B cell (primary cell): ENCODE measurements at regions not wholly inside any gene's neighbourhood (a gene's known extent, or its start where the extent isn't known, plus 50 kb on each side); places are given as distances from the start of the nearest gene placed in this dataset.

Source experiments
- ATAC-seq: fragments of 200-7000 bp; cut with Tn5 transposase; one replicate; pipeline ENCODE4 v1.10.0; 2021; ENCODE audit warnings: low read depth, mild to moderate bottlenecking, moderate number of reproducible peaks, moderate library complexity
- CTCF ChIA-PET: fragments of 350-600 bp; sonication (Branson Sonifier 250); formaldehyde crosslinking; loops from one replicate; lab custom pipeline; 2021; ENCODE audit warnings: antibody characterized with exemption, inconsistent platforms; lab: Charles Lee
- POLR2A ChIA-PET: fragments of 350-600 bp; sonication (Branson Sonifier 250); formaldehyde crosslinking; loops from one replicate; lab custom pipeline; 2021; ENCODE audit warnings: antibody characterized with exemption; lab: Charles Lee
- DNase-seq: peaks from one replicate; pipeline ENCODE4 v3.0.0; 2013
- H2AFZ ChIP-seq: 2 replicates; pipeline ENCODE4 v1.6.1; 2012; ENCODE audit warnings: mild to moderate bottlenecking, low read depth, low read length; ENCODE audit not compliant: insufficient read depth, poor library complexity, severe bottlenecking
- H3K27ac ChIP-seq, 2 donors: 1 replicate in 1 of 2; 2 replicates in 1 of 2; pipeline ENCODE4 v1.5.1; 2012 to 2013; ENCODE audit warnings: low read length in 2 of 2, mild to moderate bottlenecking in 2 of 2, moderate library complexity in 1 of 2
- H3K27me3 ChIP-seq, 4 experiments: fragments of 200-600 bp in 1 of 4; sonication (generic) in 1 of 4; replicated peaks in 1 of 4; 1 replicate in 2 of 4; 2 replicates in 2 of 4; pipeline versions ENCODE4 v1.6.1 to v1.7.0; 2013 to 2016; ENCODE audit warnings: low read length in 3 of 4, mild to moderate bottlenecking in 2 of 4, mixed read lengths in 1 of 4, moderate library complexity in 1 of 4; ENCODE audit not compliant: insufficient read depth in 4 of 4, control insufficient read depth in 3 of 4; ENCODE audit errors: control extremely low read depth in 1 of 4
- H3K36me3 ChIP-seq, 2 experiments: replicated peaks in 1 of 2; 1 replicate in 1 of 2; 2 replicates in 1 of 2; pipeline versions ENCODE4 v1.6.1 to v1.7.1; 2013; ENCODE audit warnings: low read length in 1 of 2; ENCODE audit not compliant: insufficient read depth in 2 of 2, control insufficient read depth in 1 of 2; ENCODE audit errors: control extremely low read depth in 1 of 2, extremely low read depth in 1 of 2
- H3K4me1 ChIP-seq, 2 donors: fragments of 200-600 bp in 1 of 2; sonication (generic) in 1 of 2; 1 replicate in 1 of 2; 2 replicates in 1 of 2; pipeline versions ENCODE4 v1.5.1 to v1.6.1; 2013 to 2017; ENCODE audit warnings: low read length in 2 of 2; ENCODE audit not compliant: control insufficient read depth in 2 of 2, insufficient read depth in 2 of 2
- H3K4me2 ChIP-seq: replicated peaks from 2 replicates; pipeline ENCODE3; 2012; ENCODE audit warnings: mild to moderate bottlenecking, low read depth, low read length; ENCODE audit not compliant: poor library complexity, severe bottlenecking
- H3K4me3 ChIP-seq, 5 experiments: fragments of 200-600 bp in 1 of 5; sonication (generic) in 1 of 5; 1 replicate in 3 of 5; 2 replicates in 2 of 5; pipeline versions ENCODE4 v1.5.1 to v1.7.0; 2011 to 2016; ENCODE audit warnings: low read length in 4 of 5, mild to moderate bottlenecking in 4 of 5, low read depth in 2 of 5, control low read depth in 1 of 5, moderate library complexity in 1 of 5; ENCODE audit not compliant: insufficient read depth in 1 of 5; ENCODE audit errors: control extremely low read depth in 1 of 5, extremely low read depth in 1 of 5
- H3K79me2 ChIP-seq: fragments of 200-600 bp; sonication (generic); one replicate; pipeline ENCODE4 v1.6.0; 2016; ENCODE audit warnings: low read length; ENCODE audit not compliant: control insufficient read depth, insufficient read depth
- H3K9ac ChIP-seq: fragments of 200-600 bp; sonication (generic); 2 replicates; pipeline ENCODE4 v1.6.1; 2017; ENCODE audit warnings: mild to moderate bottlenecking, low read length, moderate library complexity
- H3K9me3 ChIP-seq, 3 donors: one replicate each; pipeline versions ENCODE4 v1.6.1 to v1.7.1; 2013; ENCODE audit warnings: low read length in 2 of 3; ENCODE audit not compliant: control insufficient read depth in 2 of 3, insufficient read depth in 1 of 3; ENCODE audit errors: control extremely low read depth in 1 of 3
- H4K20me1 ChIP-seq: 2 replicates; pipeline ENCODE4 v1.6.0; 2012; ENCODE audit warnings: mild to moderate bottlenecking, low read length; ENCODE audit not compliant: insufficient read depth, control insufficient read depth, poor library complexity, severe bottlenecking
- H3K27ac Mint-ChIP-seq: one replicate; pipeline ENCODE4 v1.8.0; 2021; ENCODE audit warnings: mixed read lengths
- H3K27me3 Mint-ChIP-seq: one replicate; pipeline ENCODE4 v1.8.0; 2021; ENCODE audit warnings: mixed read lengths
- H3K4me1 Mint-ChIP-seq: one replicate; pipeline ENCODE4 v1.8.0; 2021; ENCODE audit warnings: mixed read lengths
- H3K4me3 Mint-ChIP-seq: one replicate; pipeline ENCODE4 v1.8.0; 2021; ENCODE audit warnings: mixed read lengths
- H3K9me3 Mint-ChIP-seq: one replicate; pipeline ENCODE4 v1.8.0; 2022; ENCODE audit warnings: mixed read lengths; ENCODE audit not compliant: insufficient read depth
- CTCF ChIP-seq: fragments of 200-600 bp; IDR thresholded peaks from one replicate; pipeline ENCODE4 v1.8.0; 2022; ENCODE audit warnings: antibody characterized with exemption, mild to moderate bottlenecking
- EZH2 ChIP-seq: IDR thresholded peaks from 2 replicates; pipeline ENCODE4 v1.6.1; 2012; ENCODE audit warnings: borderline replicate concordance, low read depth, mild to moderate bottlenecking, moderate library complexity, low read length; ENCODE audit not compliant: insufficient read depth, poor library complexity, severe bottlenecking
- WGBS: methylation state at CpG from one replicate; pipeline ENCODE4 v1.1.5; 2013; ENCODE audit warnings: missing lambda C conversion rate; ENCODE audit not compliant: insufficient coverage; 5-methylcytosine and 5-hydroxymethylcytosine counted together
- intact Hi-C: fragments of 100-400 bp; cut with micrococcal nuclease; formaldehyde crosslinking; loops from one replicate; pipeline ENCODE4 v1.10.0; 2022

DNA sequence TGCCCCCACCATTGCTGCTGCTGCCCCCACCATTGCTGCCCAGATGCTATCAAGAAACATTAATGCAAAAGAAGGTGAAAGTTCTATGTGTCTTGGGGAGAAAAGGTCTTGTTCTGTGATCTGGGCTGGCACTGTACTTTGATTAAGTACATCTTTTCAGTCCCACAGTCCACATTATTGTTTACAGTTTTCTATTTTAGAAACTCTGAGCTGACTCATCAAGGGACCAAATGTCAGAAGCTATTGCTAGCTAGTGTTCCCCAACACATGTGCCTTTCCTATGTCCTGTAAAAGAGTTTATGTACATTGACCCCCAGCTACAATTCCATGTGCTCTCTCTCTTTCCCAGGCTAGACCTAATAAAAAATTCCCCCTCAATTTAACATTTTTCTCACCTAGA, 264.7 kb upstream of the NECTIN3 start:
- Histone ChIP-seq H3K79me2 (no peaks in the 10 kb centered on the region), H3K27ac (no peak overlapping the region), H2AFZ (no peak overlapping the region), H3K9ac (no peak overlapping the region), H3K9me3 (no peaks in the 10 kb centered on the region), H3K36me3 (no peaks in the 10 kb centered on the region), H3K27me3 (no peaks in the 10 kb centered on the region), H3K4me1 (no peaks in the 10 kb centered on the region), H3K4me3 (no peak overlapping the region), H4K20me1 (no peaks in the 10 kb centered on the region), H3K4me2 (no peak overlapping the region)
- Mint-ChIP-seq H3K27me3 (no peaks in the 10 kb centered on the region), H3K27ac (no peak overlapping the region), H3K9me3 (no peaks in the 10 kb centered on the region), H3K4me1 (no peaks in the 10 kb centered on the region), H3K4me3 (no peak overlapping the region)
- intact Hi-C loops: no loop called here
- POLR2A ChIA-PET: no interaction called here
- DNase-seq (no peak), ATAC-seq (no peak)
- CTCF ChIA-PET: no interaction called here
- no peak for TF ChIP-seq CTCF
- no peak for TF ChIP-seq EZH2

DNA sequence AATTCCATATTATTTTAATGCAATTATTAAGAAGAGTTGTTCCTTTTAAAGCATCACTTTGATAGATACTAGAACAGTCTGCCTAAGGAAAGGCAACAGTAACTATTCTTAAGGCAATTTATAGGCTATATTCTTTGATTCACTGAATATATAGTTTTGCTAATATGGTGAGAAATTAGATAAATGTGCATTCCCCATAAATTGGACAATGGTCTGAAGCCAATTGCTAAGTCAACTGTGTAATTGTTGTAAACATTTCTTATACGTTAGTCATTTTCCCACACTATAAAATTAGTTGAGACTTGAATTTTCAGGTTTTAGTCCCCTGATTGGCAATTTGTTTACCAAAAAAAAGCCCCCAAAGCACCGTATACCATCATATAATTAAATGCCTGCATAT, 263.0 kb upstream of the NECTIN3 start:
- H4K20me1 ChIP-seq: no peaks in the 10 kb centered on the region
- no peaks in the 10 kb centered on the region for H3K9me3 ChIP-seq
- no peaks in the 10 kb centered on the region for H3K4me1 ChIP-seq
- no peak overlapping the region for H3K9ac ChIP-seq
- no CpG with 5 or more reads among the region's 2 CpGs for WGBS
- no peaks in the 10 kb centered on the region for H3K79me2 ChIP-seq
- H3K27ac ChIP-seq: no peak overlapping the region
- H3K36me3 ChIP-seq: no peaks in the 10 kb centered on the region
- peaks cover 6% of the 10 kb centered on the region for H3K27me3 Mint-ChIP-seq
- H3K4me1 Mint-ChIP-seq: no peaks in the 10 kb centered on the region
- POLR2A ChIA-PET: no interaction called here
- H3K4me3 ChIP-seq: no peak overlapping the region
- no peak overlapping the region for H2AFZ ChIP-seq
- CTCF ChIA-PET: no interaction called here
- ATAC-seq: no peak
- no peak for TF ChIP-seq CTCF
- no peak for TF ChIP-seq EZH2
- no peaks in the 10 kb centered on the region for H3K9me3 Mint-ChIP-seq
- H3K27me3 ChIP-seq: no peaks in the 10 kb centered on the region
- no peak overlapping the region for H3K27ac Mint-ChIP-seq
- no peak overlapping the region for H3K4me2 ChIP-seq
- no peak for DNase-seq
- H3K4me3 Mint-ChIP-seq: no peak overlapping the region
- intact Hi-C loops: no loop called here
